Left lung (tissue), 4 donors: ENCODE measurements at regions not wholly inside any gene's neighbourhood (a gene's known extent, or its start where the extent isn't known, plus 50 kb on each side); places are given as distances from the start of the nearest gene placed in this dataset.
A peak's percentile ranks its signal among the peaks of the same experiment; 100 is the strongest.

ENCODE experiments used
- ATAC-seq: fragments of 200-7000 bp; cut with Tn5 transposase; one replicate; pipeline ENCODE4 v1.9.1; 2020; ENCODE audit warnings: moderate library complexity
- DNase-seq, 4 donors: peaks; one replicate each; pipeline ENCODE4 v3.0.0-alpha.2; 2013 to 2020
- H3K27ac ChIP-seq, 2 donors: fragments of 200-600 bp; sonication (generic) in 1 of 2; one replicate each; pipeline versions ENCODE4 v1.5.0 to v1.8.0; 2020 to 2021
- H3K27me3 ChIP-seq, 2 donors: fragments of 200-600 bp; sonication (generic) in 1 of 2; one replicate each; pipeline versions ENCODE4 v1.5.0 to v1.8.0; 2020 to 2021
- H3K36me3 ChIP-seq, 2 donors: fragments of 200-600 bp; sonication (generic) in 1 of 2; one replicate each; pipeline versions ENCODE4 v1.5.0 to v1.8.0; 2020 to 2021
- H3K4me1 ChIP-seq, 2 donors: fragments of 200-600 bp; one replicate each; pipeline ENCODE4 v1.8.0; 2021
- H3K4me3 ChIP-seq, 2 donors: fragments of 200-600 bp; sonication (generic) in 1 of 2; one replicate each; pipeline versions ENCODE4 v1.5.0 to v1.8.0; 2020 to 2021; ENCODE audit warnings: mild to moderate bottlenecking in 1 of 2
- H3K9me3 ChIP-seq, 2 donors: fragments of 200-600 bp; sonication (generic) in 1 of 2; one replicate each; pipeline versions ENCODE4 v1.5.0 to v1.8.0; 2020 to 2021
- CTCF ChIP-seq, 2 donors: fragments of 200-600 bp; sonication (generic) in 1 of 2; IDR thresholded peaks; one replicate each; pipeline versions ENCODE4 v1.5.0 to v1.8.0; 2021; ENCODE audit warnings: antibody characterized with exemption in 2 of 2
- intact Hi-C, 2 donors: fragments of 100-400 bp; cut with DNase I; formaldehyde crosslinking; loops; one replicate each; pipeline versions ENCODE4 v1.11.2 to v1.14.2; 2022
- donor health status: DM: no; HTN: yes; CAD: no.
- donor health status: DM: no; HTN: no; CAD: no.

GRCh38 chr3:31409389-31409788, 123.3 kb upstream of the STT3B start:
- H3K4me3 ChIP-seq: no peak overlapping the region
- DNase-seq (no peak), ATAC-seq (no peak)
- H3K9me3 ChIP-seq: no peaks in the 10 kb centered on the region
- intact Hi-C loops: no loop called here
- no peaks in the 10 kb centered on the region for H3K27me3 ChIP-seq
- no peak overlapping the region for H3K27ac ChIP-seq
- H3K4me1 ChIP-seq: no peaks in the 10 kb centered on the region
- no peak for TF ChIP-seq CTCF (IDR thresholded peaks at IDR 0.05)
- H3K36me3 ChIP-seq: no peaks in the 10 kb centered on the region

- no peak for TF ChIP-seq CTCF (IDR thresholded peaks at IDR 0.05)
- ATAC-seq (no peak), DNase-seq (no peak)
- Histone ChIP-seq H3K27me3 (no peaks in the 10 kb centered on the region), H3K4me3 (no peak overlapping the region), H3K9me3 (no peaks in the 10 kb centered on the region), H3K4me1 (no peaks in the 10 kb centered on the region), H3K27ac (no peak overlapping the region), H3K36me3 (no peaks in the 10 kb centered on the region)
- intact Hi-C loops: no loop called here
These were observed 122.9 kb upstream of the STT3B start for GRCh38 chr3:31409866-31410265.

- H3K9me3 ChIP-seq: no peaks in the 10 kb centered on the region
These were observed 122.3 kb upstream of the STT3B start for GRCh38 chr3:31410411-31410810.

GRCh38 chr3:31412832-31413231, 119.9 kb upstream of the STT3B start:
- Histone ChIP-seq H3K27me3 (no peaks in the 10 kb centered on the region), H3K9me3 (no peaks in the 10 kb centered on the region), H3K27ac (no peak overlapping the region), H3K4me3 (no peak overlapping the region), H3K36me3 (no peaks in the 10 kb centered on the region), H3K4me1 (no peaks in the 10 kb centered on the region)
- DNase-seq: no peak
- TF ChIP-seq CTCF (IDR thresholded peaks at IDR 0.05): no peak
- intact Hi-C loops: no loop called here
- ATAC-seq: peak; percentile 37

More at GRCh38 chr3:31410411-31410810, 122.3 kb upstream of the STT3B start:
- no peaks in the 10 kb centered on the region for H3K27me3 ChIP-seq
- ATAC-seq (no peak), DNase-seq (no peak)
- H3K4me3 ChIP-seq: no peak overlapping the region
- no peak overlapping the region for H3K27ac ChIP-seq
- H3K4me1 ChIP-seq: no peaks in the 10 kb centered on the region
- intact Hi-C loops: no loop called here
- no peaks in the 10 kb centered on the region for H3K36me3 ChIP-seq
- TF ChIP-seq CTCF (IDR thresholded peaks at IDR 0.05): no peak

- no peak for DNase-seq
- no peak for ATAC-seq
- Histone ChIP-seq H3K9me3 (no peaks in the 10 kb centered on the region), H3K4me1 (no peaks in the 10 kb centered on the region), H3K36me3 (no peaks in the 10 kb centered on the region), H3K27me3 (no peaks in the 10 kb centered on the region), H3K27ac (no peak overlapping the region), H3K4me3 (no peak overlapping the region)
- intact Hi-C loops: no loop called here
- no peak for TF ChIP-seq CTCF (IDR thresholded peaks at IDR 0.05)
These were observed 119.2 kb upstream of the STT3B start for GRCh38 chr3:31413515-31413914.
